NCI-H446 (cell line): ENCODE measurements at regions not wholly inside any gene's neighbourhood (a gene's known extent, or its start where the extent isn't known, plus 50 kb on each side); places are given as distances from the start of the nearest gene placed in this dataset.
A peak's percentile ranks its signal among the peaks of the same experiment; 100 is the strongest.
"Not testable (repeated sequence)": the region's sequence is repeated elsewhere in the genome, so short reads cannot be mapped to it uniquely, and the experiment has no call there.

Experiments used
- DNase-seq, 2 experiments: peaks; one replicate each; lab custom pipeline; 2025; lab: John Stamatoyannopoulos, UW

DNA sequence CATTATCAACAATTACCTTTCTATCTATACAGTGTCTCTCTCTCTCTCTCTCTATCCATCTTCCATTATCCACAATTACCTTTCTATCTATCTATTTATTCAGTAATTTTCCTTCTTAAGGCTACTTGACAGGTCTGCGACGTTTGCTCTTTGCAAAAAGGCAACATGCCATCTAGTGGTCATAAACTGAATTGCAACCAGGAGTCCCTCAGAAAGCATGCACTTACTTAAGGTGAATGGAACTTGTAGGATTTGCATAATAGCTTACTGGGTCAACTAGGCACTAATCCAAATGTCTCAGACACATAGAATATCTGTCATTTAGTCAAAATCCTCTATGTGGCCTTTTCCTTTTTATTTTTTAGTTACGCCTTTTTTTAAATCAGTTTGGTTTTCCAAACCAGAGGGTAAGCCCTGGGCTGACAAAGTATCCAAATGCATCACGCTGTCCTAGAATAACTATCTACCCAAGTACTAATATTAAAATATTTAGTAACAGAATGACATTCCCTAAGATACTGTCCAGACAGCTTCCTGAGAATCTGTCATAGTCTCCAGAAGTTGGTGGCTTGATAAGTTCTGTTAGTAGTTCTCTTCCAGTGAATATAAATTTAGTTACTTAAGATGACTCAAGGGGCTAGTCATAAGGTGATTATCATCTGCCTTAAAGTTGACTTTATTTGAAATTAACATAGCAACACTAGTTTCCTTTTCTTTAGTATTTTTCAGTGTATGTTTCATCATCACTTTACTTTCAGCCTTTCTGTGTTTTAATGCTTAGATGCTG, 208.3 kb downstream of the PPP1R3A start:
- peak; percentile 56 to 89 for DNase-seq

DNA sequence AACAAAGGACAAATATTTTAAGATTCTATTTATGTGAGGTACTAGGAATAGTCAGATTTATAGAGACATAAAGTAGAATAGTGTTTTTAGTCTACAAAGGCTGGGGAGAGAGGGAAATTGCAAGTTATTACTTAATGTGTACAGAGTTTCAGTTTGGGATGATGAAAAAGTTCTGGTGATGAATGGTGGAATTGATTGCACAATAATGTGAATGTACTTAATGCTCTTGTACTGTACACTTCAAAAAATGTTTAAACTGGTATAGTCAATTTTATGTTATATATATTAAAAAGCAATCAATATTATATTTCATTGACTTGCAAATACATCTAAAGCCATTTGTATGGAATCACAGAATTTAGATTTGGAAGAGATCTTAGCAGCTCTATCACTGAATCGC, 213.4 kb downstream of the PPP1R3A start:
- no peak for DNase-seq

DNA sequence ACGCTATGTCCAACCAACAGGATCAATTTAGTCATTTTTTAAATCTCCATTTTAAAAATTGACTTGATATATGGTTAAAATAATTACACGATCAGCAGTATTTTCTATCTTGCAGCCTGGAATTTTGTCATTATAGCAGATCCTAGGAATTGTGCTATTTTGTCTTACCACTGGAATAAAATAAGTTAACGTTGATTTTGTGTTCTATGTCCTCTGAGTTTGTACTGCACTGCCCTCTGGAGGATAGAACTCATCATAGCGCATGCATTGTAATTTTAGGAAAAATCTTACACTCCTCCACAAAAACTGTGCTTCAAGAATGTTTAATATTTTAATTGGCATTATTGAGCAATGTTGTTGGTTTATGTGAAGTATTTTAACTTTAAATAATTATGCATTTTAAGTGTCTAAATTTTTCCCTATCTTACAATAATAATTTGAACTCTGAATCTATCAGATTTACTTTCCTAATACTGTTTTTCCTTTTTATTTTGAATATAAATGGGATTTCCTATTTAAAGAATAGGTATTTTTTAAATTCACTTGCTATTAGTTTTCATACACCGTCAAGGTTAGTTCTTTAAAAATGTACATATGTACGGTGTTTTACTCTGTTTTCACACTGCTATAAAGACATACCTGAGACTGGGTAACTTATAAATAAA, 220.1 kb downstream of the PPP1R3A start:
- peak; percentile 18 to 57 for DNase-seq

DNA sequence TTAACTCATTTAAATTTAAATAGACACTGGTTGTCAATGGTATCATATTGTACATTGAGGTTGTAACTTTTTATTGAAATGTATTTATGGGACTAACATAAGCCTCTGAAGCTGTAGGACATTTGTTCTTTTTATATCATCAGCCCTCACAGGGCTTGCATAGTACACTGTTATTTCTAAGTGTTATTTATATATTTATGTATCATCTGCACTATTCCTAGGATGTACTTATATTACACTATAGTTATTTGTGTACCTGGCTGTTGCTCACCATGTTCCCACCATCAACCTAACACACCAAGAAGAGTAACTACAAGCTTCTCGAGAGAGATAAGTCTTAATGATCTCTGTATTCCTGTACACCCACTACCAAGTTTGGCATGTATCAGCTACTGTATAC, 224.7 kb downstream of the PPP1R3A start:
- no peak for DNase-seq

DNA sequence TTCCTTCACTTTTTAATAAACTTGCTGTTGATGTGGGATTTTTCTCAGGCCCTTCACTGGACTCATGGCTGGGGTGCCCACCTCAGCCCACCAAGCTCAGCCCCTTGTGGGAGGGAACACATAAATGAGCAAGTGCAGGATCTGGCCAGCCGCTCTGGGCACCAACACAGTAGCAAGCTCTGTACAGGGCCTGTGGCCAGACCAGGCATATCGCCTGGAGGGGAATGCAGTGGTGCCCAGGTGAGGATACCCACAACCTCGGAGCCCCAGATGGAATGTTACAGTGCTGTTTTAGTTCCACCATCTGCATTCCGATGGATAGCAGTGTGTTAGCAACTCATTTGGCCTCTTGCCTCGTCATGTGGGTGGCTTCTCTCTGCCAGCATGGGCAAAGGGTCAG, 234.6 kb downstream of the PPP1R3A start:
- no peak for DNase-seq

DNA sequence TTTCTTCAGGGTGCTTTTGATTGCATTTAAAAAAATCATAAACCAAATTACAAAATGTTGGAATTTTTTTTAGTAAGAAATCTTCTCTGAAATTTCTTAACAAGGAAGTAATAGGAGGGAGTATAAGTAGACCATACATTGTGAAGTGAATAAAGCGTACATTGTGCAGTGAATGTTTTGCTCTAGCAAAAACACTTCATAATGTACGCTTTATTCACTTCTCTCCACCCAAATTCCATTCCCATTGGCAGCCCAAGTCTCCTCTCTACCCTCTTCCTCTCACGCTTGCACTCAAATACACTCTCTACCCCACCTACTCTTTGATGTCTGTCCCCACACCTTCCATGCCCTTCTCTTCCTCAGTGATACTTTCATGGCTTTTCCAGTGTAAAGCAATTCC, 241.0 kb downstream of the PPP1R3A start:
- no peak for DNase-seq

DNA sequence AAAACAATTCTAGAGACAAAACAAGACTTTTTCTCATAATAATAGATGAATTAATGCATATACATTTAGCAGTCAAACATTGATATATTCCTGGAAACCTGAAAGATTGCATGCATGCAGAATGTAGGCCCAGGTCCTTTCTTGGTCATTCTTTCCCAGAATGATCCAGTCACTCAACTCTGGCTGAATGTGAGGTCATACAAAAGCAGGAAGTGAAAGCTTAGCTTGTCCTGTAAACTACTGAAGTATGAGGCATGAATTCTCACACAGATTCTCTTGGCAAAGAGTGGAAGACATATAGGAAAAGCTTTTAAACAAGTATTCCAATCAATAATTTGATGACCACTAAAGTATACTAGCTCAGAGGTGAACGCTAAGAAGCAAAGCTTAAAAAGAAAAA, 253.9 kb downstream of the PPP1R3A start:
- no peak for DNase-seq

DNA sequence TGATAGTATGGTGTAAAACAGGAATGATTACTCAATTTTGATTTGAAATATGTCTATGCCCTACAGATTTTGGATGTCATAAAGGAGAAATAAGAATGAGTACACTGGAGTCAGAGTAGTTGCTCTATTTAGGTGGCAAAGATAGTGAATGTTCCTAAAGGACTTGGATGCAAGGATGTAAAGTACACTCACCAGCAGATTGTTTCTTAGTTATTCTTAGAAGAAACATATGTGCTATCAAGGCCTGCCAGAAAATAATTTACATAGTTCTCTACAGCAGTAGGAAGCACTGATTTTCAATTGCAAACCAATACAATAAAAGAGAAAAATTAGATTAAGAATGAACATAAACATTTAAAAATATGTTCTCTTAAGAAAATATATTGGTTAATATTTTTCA, 259.4 kb downstream of the PPP1R3A start:
- DNase-seq, result no peak

DNA sequence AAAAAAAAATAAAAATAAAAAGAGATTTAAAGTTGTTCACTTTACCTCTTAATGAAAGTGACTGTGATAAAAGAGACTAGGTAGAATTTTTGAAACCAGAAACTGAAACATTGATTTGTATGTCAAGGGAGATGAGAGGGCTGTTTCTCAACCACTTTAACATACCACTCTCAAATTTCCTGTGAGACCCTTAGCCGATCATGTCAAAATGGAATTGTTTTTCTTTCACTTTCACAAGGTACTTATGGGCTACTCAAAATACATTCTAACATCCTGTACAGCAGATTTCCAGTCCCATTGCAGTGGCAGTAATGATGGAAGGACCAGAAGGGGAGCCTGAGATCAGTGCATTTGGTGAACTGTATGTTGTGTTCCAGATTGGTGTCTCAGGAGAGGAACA, 261.2 kb downstream of the PPP1R3A start:
- DNase-seq, result no peak

DNA sequence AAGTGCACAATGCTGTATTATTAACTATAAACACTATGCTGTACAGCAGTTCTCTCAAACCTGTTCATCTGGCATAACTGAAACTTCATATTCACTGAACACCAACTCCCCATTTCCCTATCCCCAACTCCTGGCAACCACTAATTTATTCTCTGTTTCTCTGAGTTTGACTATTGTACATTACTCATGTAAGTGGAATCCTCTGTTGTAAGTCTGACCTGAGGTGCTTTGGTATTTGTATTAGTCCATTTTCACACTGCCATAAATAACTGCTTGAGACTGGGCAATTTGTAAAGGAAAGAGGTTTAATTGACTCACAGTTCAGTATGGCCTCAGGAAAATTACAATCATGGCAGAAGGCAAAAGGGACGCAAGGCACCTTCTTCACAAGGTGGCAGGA, 266.3 kb downstream of the PPP1R3A start:
- DNase-seq, result no peak

DNA sequence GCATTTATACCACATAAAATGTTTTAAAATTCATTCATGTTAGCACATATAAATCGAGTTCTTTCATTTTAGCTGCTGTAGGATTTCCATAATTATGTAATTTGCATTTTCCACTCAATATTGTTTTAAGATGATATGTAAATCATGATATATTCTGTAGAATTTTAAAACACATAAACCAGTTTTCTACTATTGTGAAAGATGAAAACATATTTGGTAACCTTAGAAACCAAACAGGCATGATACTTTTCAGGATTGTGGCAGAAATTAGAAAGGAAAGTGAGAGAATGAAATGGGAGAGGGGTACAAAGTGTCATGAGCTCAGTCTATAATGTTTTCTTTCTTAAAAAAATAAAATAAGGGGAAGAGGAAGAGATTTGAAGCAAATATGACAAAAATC, 269.3 kb downstream of the PPP1R3A start:
- DNase-seq, result no peak

DNA sequence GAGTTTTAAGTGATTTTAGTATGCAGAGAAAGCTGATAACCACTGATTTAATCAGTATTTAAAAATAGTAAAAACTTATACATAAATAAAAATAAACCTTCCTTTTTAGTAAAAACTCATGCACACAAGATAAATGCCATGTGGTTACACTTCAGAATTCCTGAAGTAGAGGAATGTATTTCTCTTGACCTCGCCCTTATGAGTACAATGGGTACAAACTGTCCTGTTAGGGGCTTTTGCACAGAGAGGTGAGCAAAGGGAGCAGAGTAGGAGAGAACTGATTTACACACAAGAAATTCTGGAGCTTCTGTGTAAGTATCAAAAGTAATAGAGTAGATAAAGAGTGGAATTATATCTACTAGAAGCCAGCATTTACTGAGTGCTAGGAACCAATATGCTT, 279.6 kb downstream of the PPP1R3A start:
- no peak for DNase-seq

DNA sequence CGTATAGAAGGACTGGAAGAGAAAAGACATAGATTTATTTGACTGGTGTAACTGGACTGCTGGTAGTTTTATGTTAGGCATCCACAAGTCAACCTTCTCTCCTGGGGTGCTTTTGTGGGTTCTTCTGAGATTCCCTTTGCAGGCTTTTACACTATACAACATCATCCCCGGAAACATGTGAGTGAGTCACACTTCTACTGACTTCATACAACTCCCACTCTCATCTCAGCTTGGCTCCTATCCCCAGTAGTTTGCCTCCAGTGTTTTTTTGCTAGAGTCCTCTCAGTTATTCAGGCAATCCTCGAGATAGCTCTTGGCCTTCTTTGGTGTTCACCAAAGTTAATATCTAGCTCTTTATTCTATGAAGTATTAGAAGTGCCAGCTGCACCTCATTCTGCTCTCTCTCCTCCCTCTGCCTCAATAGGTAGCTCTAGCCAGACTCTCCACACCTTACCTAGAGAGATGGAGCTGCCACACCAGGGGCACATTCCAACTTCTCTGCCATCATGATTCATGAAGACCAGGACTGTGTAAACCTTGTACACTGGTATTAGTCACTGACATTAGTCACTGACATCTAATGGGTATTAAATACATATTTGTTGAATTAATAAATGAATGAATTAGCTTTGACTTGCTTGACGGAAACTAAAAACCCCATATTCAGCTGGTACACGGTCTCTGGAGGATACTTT, 281.9 kb downstream of the PPP1R3A start:
- DNase-seq, result no peak

DNA sequence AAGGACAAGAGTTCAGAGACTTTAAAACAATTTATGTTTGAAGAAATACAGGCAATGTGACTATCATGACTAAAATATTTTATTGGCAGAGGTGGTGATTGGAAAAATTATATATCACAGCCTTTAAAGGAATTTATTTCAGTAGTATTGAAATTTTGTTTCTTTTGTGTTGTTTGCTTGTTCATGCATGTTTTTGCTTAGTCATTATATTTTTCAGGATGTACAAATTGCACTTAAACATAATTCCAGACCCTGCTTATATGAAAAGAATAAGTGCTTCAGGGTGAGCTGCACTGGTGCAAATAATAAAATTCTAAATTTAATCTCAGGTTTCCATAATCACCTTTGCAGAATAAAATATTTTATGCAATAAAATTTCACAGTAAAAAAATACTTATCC, 283.3 kb downstream of the PPP1R3A start:
- DNase-seq, result no peak

DNA sequence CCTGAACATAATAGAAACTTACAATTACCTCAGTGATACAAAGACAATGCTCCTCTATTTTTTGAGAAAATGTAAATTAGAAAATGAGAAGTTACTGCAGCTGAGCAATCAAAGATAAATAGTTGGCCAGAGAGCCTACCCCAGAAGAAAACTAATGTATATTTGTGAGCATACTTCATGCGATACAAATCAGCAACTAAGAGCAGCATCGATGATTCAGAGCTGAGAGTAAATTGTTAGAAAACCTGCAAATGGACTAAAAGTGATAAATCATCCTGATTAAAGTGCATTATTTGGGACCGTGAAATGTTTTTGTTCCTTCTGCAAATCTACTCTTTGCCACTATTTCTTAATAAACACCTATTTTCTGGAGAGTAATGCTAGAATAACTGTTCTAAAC, 285.7 kb downstream of the PPP1R3A start:
- no peak for DNase-seq

DNA sequence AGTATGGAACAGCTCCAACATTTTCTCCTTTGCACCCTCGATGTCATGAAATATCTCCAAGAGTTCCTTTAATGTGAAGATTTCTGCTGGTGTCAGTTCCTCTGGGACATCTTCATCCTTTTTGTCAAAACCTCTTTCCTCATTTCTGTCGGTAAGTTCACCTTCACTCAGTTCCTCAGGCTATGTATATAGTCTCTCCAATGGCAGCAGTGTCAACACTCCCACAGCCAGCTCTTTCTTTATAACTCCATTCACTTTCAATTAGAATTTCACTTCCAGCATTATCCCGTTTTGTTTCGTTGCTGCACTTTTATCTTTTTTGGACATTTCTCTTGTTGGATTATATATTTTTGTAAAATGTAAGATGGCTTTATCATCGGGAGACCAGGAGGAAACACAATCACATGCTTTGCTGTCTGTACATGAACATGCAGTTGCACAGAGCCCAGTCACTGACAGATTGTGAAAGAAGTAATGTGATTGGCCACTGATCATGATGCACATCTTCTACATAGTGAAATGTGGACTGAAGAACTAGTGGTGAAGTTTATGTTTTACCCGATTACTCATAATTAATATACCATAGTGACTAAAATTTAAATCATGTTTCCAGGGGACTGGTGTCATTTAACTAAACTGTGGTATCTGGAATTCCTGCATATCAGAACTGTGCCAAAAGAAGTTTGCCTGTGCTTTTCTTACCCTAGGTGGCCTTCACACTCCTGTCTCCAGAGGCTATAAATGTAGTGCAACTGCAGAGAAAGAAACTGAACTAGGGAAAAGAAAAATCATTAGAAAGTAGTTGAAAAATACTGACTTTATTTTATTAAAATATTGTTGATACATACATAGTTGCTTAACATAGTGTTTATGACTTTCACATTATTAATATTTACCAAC, 289.6 kb downstream of the PPP1R3A start:
- no peak for DNase-seq

DNA sequence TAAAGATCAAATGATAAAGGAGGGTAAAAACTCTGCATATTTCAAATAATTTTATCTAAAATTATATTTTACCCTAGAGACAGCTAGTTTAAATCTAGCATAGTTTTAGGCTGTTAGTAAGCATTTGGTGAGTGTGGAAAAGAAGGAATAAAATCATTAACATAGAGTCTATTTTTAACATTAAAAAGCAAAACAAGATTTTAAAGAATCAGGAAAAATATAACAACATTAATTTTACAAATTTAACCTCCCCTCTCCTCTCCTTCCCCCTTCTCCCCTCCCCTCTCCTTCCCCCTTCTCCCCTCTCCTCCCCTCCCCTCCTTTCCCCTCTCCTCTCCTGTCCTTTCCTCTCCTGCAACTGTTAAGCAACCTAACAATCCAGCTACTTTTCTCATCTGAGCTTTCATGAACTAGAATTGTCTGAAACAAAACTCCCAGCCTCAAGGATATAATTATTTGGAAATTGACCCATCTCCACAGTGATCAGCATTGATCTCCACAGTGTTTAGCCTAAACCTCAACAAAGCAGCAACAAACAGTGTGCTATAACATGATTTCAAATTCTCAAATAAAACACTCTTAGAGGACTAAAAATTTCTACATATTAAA, 293.2 kb downstream of the PPP1R3A start:
- DNase-seq, result no peak

DNA sequence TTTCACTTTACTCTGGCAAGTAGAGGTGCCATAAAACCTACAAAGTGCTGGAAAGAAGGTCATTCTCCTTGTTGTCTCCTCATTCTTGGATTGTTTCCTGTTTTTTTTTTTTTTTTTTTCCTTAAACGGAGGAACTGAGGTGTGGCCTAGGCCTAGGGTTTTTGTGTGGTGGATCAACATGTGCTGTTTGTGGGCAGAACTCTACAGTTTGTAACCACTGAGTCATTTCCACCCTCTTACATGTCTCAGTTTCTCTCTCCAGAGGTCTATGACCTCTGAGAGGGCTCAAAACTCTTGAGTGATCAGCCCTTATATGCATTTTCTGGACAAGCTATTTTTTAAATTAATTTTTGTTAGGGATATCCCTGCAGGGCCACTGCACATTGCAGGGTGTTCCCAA, 296.0 kb downstream of the PPP1R3A start:
- no peak for DNase-seq

DNA sequence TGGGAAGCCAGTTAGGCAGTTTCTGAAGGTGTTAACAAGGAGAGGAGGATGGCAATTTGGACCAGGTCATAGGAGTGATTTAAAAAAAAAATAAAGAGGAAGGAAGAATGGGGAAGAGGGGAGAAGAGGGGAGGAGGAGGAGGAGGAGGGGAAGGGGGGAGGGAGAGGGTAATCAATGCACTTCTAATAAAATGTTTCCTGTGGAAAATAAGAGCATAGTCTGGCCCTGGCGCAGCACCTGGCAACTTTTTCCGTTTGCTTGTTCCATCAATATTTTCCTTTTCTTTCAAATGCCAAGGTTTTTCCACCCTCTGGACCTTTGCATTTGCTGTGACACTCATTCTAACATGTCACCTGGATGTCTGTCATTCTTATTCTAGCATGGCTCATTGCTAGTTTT, 308.2 kb downstream of the PPP1R3A start:
- DNase-seq, result no peak

DNA sequence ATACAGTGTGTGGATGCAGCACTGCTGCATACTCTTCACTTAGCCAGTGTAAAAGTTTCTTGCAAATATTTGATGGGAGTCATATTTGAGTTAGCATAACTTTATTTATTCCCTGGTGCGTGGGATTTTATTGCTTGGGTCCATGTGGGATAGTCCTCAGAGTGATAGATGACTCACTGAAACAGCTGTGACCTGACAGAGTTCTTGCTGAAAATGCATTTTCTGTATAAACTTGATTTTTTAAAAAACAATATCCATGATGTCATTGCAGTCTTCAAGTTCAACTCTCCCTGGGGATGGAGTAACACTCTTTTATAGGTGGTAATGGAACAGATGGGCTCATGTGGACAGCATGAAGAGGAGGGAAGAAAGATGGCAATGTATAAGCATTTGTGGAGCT, 310.0 kb downstream of the PPP1R3A start:
- DNase-seq, result no peak

DNA sequence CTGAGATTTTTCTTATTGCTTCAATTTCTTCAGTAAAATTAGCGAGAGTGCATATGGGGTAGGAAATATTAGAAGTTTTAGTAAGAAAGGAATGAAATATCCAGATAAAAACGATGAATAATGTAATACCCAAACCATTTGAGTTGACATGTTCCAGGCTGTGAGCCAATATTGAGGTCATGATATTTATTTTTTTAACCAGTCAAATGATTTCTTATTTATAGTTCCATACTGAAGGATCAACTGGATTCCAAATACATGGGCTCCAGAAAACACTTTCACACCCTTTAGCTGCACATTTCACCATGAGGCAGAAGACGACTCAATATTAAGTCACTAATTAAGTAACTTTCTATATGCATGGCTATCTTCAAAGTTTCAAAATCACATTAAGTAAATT, 312.5 kb downstream of the PPP1R3A start:
- DNase-seq, result no peak

DNA sequence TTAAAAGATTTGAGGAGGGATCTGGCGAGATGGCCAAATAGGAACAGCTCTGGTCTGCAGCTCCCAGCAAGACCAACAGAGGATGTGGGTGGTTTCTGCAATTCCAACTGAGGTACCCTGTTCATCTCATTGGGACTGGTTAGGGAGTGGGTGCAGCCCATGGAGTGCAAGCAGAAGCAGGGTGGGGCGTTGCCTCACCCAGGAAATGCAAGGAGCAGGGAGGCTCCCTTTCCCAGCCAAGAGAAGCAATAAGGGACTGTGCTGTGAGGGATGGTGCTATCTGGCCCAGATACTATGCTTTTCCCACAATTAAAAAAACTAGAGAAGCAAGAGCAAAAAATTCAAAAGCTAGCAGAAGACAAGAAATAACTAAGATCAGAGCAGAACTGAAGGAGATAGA, 318.4 kb downstream of the PPP1R3A start:
- not testable (repeated sequence) for DNase-seq
